NCI-H1105 (cell line): ENCODE measurements at regions not wholly inside any gene's neighbourhood (a gene's known extent, or its start where the extent isn't known, plus 50 kb on each side); places are given as distances from the start of the nearest gene placed in this dataset.
A peak's percentile ranks its signal among the peaks of the same experiment; 100 is the strongest.
"Not testable (repeated sequence)": the region's sequence is repeated elsewhere in the genome, so short reads cannot be mapped to it uniquely, and the experiment has no call there.

Experiments used
- DNase-seq: peaks from one replicate; lab custom pipeline; 2025; lab: John Stamatoyannopoulos, UW

GRCh38 chr4:180281724-180282123, 1961.5 kb upstream of the TENM3 start:
- DNase-seq = no peak

GRCh38 chr4:180284267-180284666, 1958.9 kb upstream of the TENM3 start:
- DNase-seq = no peak

GRCh38 chr4:180285796-180286195, 1957.4 kb upstream of the TENM3 start:
- DNase-seq = no peak

GRCh38 chr4:180292339-180292738, 1950.9 kb upstream of the TENM3 start:
- no peak for DNase-seq

- no peak for DNase-seq
Observed at GRCh38 chr4:180296036-180296599, 1947.1 kb upstream of the TENM3 start.

- no peak for DNase-seq
Observed at GRCh38 chr4:180304321-180304720, 1938.9 kb upstream of the TENM3 start.

- no peak for DNase-seq
Observed at GRCh38 chr4:180310616-180311015, 1932.6 kb upstream of the TENM3 start.

GRCh38 chr4:180314972-180315371, 1928.2 kb upstream of the TENM3 start:
- DNase-seq = no peak

GRCh38 chr4:180330521-180330920, 1912.7 kb upstream of the TENM3 start:
- no peak for DNase-seq

- DNase-seq = no peak
Observed at GRCh38 chr4:180333162-180333561, 1910.0 kb upstream of the TENM3 start.

GRCh38 chr4:180335566-180335965, 1907.6 kb upstream of the TENM3 start:
- DNase-seq = no peak

- DNase-seq = no peak
Observed at GRCh38 chr4:180336494-180337090, 1906.6 kb upstream of the TENM3 start.

GRCh38 chr4:180341926-180342325, 1901.3 kb upstream of the TENM3 start:
- DNase-seq = no peak

GRCh38 chr4:180350901-180351300, 1892.3 kb upstream of the TENM3 start:
- no peak for DNase-seq

GRCh38 chr4:180356766-180357165, 1886.4 kb upstream of the TENM3 start:
- DNase-seq = no peak

- not testable (repeated sequence) for DNase-seq
Observed at GRCh38 chr4:180360113-180360512, 1883.1 kb upstream of the TENM3 start.

GRCh38 chr4:180363815-180364214, 1879.4 kb upstream of the TENM3 start:
- DNase-seq = no peak

- DNase-seq = no peak
Observed at GRCh38 chr4:180372691-180373090, 1870.5 kb upstream of the TENM3 start.

GRCh38 chr4:180377741-180378140, 1865.5 kb upstream of the TENM3 start:
- peak; percentile 2 for DNase-seq

GRCh38 chr4:180380733-180381132, 1862.5 kb upstream of the TENM3 start:
- DNase-seq = no peak

GRCh38 chr4:180391613-180392012, 1851.6 kb upstream of the TENM3 start:
- DNase-seq = no peak

- no peak for DNase-seq
Observed at GRCh38 chr4:180394312-180394711, 1848.9 kb upstream of the TENM3 start.

- no peak for DNase-seq
Observed at GRCh38 chr4:180394730-180395129, 1848.5 kb upstream of the TENM3 start.

GRCh38 chr4:180398564-180398963, 1844.6 kb upstream of the TENM3 start:
- DNase-seq = no peak
